NT2/D1 (cell line): ENCODE measurements at regions not wholly inside any gene's neighbourhood (a gene's known extent, or its start where the extent isn't known, plus 50 kb on each side); places are given as distances from the start of the nearest gene placed in this dataset.

Experiments used
- DNase-seq: peaks from one replicate; pipeline ENCODE4 v3.0.0-alpha.2; 2011; ENCODE audit warnings: low read depth, low spot score
- H3K27me3 ChIP-seq: 2 replicates; pipeline ENCODE4 v1.6.0; 2011; ENCODE audit warnings: mild to moderate bottlenecking; ENCODE audit not compliant: insufficient read length, insufficient read depth
- H3K36me3 ChIP-seq: 2 replicates; pipeline ENCODE4 v1.6.1; 2011; ENCODE audit warnings: mild to moderate bottlenecking, low read length, mixed read lengths; ENCODE audit not compliant: insufficient read depth, insufficient read length
- H3K4me1 ChIP-seq: 2 replicates; pipeline ENCODE4 v1.5.1; 2011; ENCODE audit not compliant: insufficient read depth, insufficient read length
- H3K4me3 ChIP-seq: 2 replicates; pipeline ENCODE4 v1.5.1; 2011; ENCODE audit warnings: low read depth; ENCODE audit not compliant: insufficient read length
- H3K9ac ChIP-seq: 2 replicates; pipeline ENCODE4 v1.6.0; 2011; ENCODE audit warnings: low read depth; ENCODE audit not compliant: insufficient read length
- H3K9me3 ChIP-seq: 2 replicates; pipeline ENCODE4 v1.5.1; 2011; ENCODE audit warnings: mild to moderate bottlenecking, low read length; ENCODE audit not compliant: insufficient read depth
- SUZ12 ChIP-seq: IDR thresholded peaks from 2 replicates; pipeline ENCODE4 v1.6.1; 2011; ENCODE audit not compliant: insufficient read length, insufficient read depth; ENCODE audit errors: extremely low read depth
- YY1 ChIP-seq: IDR thresholded peaks from 2 replicates; pipeline ENCODE4 v1.6.1; 2011; ENCODE audit not compliant: insufficient read length, insufficient read depth
- ZNF274 ChIP-seq: IDR thresholded peaks from 2 replicates; pipeline ENCODE4 v1.6.1; 2011; ENCODE audit warnings: mild to moderate bottlenecking, low read depth, low read length

- DNase-seq, result no peak
- H3K4me1 ChIP-seq, result no peaks in the 10 kb centered on the region
- no peaks in the 10 kb centered on the region for H3K9me3 ChIP-seq
- no peak for TF ChIP-seq ZNF274
- no peak for TF ChIP-seq YY1
- no peak for TF ChIP-seq SUZ12
- no peak overlapping the region for H3K4me3 ChIP-seq
- H3K27me3 ChIP-seq, result no peaks in the 10 kb centered on the region
- no peaks in the 10 kb centered on the region for H3K36me3 ChIP-seq
- H3K9ac ChIP-seq, result no peak overlapping the region
These were observed 1381.4 kb upstream of the IGFBP7 start for GRCh38 chr4:58491620-58492019.

DNA sequence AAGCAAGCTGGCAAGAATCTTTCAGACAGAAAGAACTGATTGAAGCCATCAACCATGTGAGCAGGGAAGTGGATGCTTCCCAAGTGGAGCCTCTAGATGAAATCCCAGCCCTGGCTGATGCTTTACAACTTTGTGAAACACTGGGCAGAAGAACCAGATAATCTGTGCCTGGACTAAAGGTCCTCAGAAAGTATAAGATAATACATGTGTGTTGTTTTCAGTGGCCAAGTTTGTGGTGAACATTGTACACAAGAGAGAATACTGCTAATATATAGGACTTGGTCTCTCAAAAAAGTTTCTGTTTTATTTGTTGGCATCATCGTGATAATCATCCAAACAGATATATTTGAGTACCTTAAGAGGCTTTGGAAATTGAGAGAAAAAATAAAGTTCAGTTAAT lies 1367.8 kb upstream of the IGFBP7 start:
- no peak for DNase-seq
- Histone ChIP-seq H3K4me1 (no peaks in the 10 kb centered on the region), H3K4me3 (no peak overlapping the region), H3K9ac (no peak overlapping the region), H3K36me3 (no peaks in the 10 kb centered on the region), H3K9me3 (no peaks in the 10 kb centered on the region), H3K27me3 (no peaks in the 10 kb centered on the region)
- no peak for TF ChIP-seq YY1
- no peak for TF ChIP-seq ZNF274
- no peak for TF ChIP-seq SUZ12

GRCh38 chr4:58477513-58477912 lies 1367.3 kb upstream of the IGFBP7 start:
- Histone ChIP-seq H3K4me1 (no peaks in the 10 kb centered on the region), H3K9ac (no peak overlapping the region), H3K4me3 (no peak overlapping the region), H3K36me3 (no peaks in the 10 kb centered on the region), H3K27me3 (no peaks in the 10 kb centered on the region), H3K9me3 (no peaks in the 10 kb centered on the region)
- no peak for TF ChIP-seq YY1
- TF ChIP-seq SUZ12, result no peak
- no peak for TF ChIP-seq ZNF274
- DNase-seq, result no peak

DNA sequence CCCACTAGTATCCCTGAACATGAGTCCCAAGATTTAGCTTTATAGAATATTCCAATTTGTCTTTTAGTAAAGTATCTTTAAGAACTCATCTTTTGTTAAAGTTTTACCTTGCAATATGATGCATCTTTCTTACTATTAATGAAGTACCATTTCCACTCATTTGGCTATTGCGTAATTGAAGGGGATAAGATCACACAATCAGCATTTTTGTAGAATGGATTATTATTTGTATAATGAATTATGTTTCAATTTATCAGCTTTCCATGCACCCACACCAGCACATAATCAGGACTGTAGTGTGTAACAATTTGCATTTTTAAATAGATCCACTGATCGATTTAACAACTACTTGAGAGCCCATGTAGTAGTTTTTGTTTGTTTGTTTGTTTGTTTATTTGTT lies 1364.9 kb upstream of the IGFBP7 start:
- no peak for DNase-seq
- Histone ChIP-seq H3K4me1 (no peaks in the 10 kb centered on the region), H3K9me3 (no peaks in the 10 kb centered on the region), H3K4me3 (no peak overlapping the region), H3K27me3 (no peaks in the 10 kb centered on the region), H3K36me3 (no peaks in the 10 kb centered on the region), H3K9ac (no peak overlapping the region)
- TF ChIP-seq SUZ12, result no peak
- no peak for TF ChIP-seq YY1
- TF ChIP-seq ZNF274, result no peak

- Histone ChIP-seq H3K27me3 (no peaks in the 10 kb centered on the region), H3K9ac (no peak overlapping the region), H3K9me3 (peaks cover 10% of the 10 kb centered on the region; the same call in 1 of the 2 replicates), H3K36me3 (no peaks in the 10 kb centered on the region), H3K4me1 (no peaks in the 10 kb centered on the region), H3K4me3 (no peak overlapping the region)
- no peak for DNase-seq
- no peak for TF ChIP-seq SUZ12
- no peak for TF ChIP-seq ZNF274
- no peak for TF ChIP-seq YY1
These were observed 1354.8 kb upstream of the IGFBP7 start for GRCh38 chr4:58465031-58465430.

DNA sequence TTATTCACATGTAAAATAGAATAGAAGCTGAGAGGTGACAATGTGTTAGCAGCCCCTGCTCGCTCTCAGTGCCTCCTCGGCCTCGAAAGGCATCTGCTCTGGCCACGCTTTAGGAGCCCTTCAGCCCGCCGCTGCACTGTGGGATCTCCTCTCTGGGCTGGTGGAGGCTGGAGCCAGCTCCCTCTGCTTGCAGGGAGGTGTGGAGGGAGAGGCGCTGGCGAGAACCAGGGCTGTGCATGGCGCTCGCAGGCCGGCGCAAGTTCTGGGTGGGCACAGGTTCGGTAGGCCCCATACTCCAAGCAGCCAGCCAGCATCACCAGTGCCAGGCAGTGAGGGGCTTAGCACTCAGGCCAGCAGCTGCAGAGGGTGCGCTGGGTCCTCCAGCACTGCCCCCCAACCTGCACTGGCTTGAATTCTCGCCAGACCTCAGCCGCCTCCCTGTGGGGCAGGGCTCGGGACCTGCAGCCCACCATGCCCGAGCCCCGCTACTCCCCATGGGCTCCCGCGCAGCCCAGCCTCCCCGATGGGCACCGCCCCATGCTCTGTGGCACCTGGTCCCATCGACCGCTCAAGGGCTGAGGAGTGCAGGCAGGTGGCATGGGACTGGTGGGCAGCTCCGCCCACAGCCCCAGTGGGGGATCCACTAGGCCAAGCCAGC lies 1346.7 kb upstream of the IGFBP7 start:
- H3K9ac ChIP-seq, result no peak overlapping the region
- no peaks in the 10 kb centered on the region for H3K4me1 ChIP-seq
- TF ChIP-seq YY1, result no peak
- TF ChIP-seq ZNF274, result no peak
- TF ChIP-seq SUZ12, result no peak
- no peak for DNase-seq
- no peaks in the 10 kb centered on the region for H3K27me3 ChIP-seq
- H3K9me3 ChIP-seq, result no peaks in the 10 kb centered on the region
- H3K4me3 ChIP-seq, result no peak overlapping the region
- H3K36me3 ChIP-seq, result no peaks in the 10 kb centered on the region

DNA sequence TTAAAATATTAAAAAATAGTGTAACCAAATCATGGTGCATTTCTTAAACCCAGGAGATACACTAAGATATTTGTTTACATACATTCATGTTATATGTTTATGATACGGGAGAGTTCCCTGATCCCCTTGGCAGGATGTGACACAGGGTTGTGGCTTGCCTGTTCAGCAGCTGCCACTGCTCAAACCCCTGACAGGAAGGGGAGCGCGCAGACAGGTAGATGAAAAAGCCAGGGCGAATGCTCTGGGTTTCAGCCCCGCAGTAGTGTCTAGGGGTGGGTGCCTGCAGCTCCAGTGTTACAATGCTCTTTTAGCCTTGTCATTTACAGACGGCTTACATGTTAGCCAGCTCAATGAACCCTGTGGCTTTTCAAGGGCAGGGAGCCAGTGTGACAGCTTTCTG lies 1343.8 kb upstream of the IGFBP7 start:
- Histone ChIP-seq H3K4me3 (no peak overlapping the region), H3K9me3 (no peaks in the 10 kb centered on the region), H3K4me1 (no peaks in the 10 kb centered on the region), H3K36me3 (no peaks in the 10 kb centered on the region), H3K27me3 (no peaks in the 10 kb centered on the region), H3K9ac (no peak overlapping the region)
- DNase-seq, result no peak
- TF ChIP-seq YY1 (no peak), ZNF274 (no peak), SUZ12 (no peak)

DNA sequence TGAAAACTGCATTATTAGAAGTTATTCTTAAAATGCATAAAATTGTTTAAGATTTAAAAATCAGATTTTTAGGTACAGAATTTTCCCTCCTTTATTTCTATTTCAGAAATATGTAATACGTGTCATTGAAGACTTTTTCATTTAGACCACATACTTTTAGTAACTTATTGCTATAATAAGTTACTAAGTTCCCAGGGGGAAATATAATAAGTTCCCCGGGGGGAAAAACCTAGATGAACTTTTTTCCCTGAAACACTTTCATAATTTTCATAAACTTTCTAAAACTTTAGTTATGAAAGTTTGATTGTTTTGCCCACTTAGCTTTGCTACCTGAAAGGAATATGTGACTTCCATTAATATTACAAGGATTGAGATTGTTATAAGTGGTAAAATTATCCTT lies 1341.5 kb upstream of the IGFBP7 start:
- TF ChIP-seq ZNF274 (no peak), YY1 (no peak), SUZ12 (no peak)
- H3K27me3 ChIP-seq, result no peaks in the 10 kb centered on the region
- no peaks in the 10 kb centered on the region for H3K4me1 ChIP-seq
- H3K9me3 ChIP-seq, result no peaks in the 10 kb centered on the region
- no peak for DNase-seq
- H3K36me3 ChIP-seq, result no peaks in the 10 kb centered on the region
- no peak overlapping the region for H3K9ac ChIP-seq
- no peak overlapping the region for H3K4me3 ChIP-seq
